DMS53 treated with DMSO at 0.1 percent for 48 hours (cell line): ENCODE measurements at regions not wholly inside any gene's neighbourhood (a gene's known extent, or its start where the extent isn't known, plus 50 kb on each side); places are given as distances from the start of the nearest gene placed in this dataset.

Source experiments
- DNase-seq: peaks from one replicate; lab custom pipeline; 2025; ENCODE audit not compliant: unreplicated experiment; lab: John Stamatoyannopoulos, UW

DNA sequence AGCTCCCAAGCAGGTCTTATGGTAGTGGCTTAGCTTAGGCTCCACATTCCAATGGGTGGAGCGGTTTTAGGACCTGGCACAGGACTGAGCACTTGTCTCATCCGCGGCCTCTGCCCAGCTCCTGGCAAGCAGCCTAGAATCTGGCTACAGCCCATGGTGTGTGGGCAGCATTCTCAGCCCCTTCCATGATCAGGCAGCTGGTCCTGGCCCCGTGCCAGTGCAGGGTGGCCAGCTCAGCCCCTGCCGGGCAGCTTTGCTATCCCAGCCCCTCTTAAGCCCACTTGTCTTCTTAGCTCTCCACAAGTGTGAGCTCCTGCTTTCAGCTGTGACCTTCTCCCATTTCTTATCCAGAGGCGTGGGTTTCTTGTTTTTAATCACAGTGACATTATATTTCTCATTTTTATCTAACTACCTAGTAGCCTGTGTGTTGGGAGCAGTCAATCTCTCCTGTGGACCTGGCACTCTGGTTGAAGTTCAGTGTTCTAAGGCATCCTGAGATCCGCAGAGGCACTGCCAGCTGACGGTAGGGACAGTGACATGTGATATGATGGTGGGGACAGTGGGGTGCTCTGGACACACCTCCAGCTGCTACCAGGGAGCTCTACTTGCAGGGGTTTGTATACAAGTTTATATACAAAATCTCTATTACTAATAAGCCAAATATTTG lies 84.5 kb upstream of the PRNP start:
- no peak for DNase-seq

DNA sequence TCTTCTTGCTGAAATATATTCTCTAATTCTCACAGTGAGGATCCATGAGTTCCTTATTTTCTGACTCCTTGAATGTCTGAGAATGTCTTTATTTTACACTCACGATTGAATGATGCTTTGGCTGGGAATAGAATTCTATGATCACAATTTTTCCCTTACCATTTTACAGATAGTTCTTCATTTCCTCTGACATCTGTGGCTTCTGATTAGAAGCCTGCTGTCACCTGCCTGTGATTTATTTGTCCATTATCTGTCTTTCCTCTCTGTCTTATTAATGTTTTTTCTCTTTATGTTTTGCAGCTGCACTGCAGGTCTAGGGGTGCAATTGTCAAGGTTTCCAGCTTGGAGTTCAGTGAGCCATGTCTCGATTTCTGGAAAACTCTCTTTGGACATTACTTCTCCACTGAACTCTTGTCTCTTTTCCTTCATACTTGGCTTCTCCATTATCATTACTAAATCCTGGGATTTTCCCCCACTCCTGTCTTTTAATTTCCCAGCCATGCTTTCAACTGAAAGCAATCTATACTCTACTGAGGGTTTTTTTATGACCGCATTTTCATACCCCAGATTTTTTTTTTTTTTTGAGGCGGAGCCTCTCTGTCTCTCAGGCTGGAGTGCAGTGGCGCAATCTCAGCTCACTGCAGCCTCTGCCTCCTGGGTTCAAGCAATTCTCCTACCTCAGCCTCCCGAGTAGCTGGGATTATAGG lies 85.8 kb upstream of the PRNP start:
- no peak for DNase-seq

DNA sequence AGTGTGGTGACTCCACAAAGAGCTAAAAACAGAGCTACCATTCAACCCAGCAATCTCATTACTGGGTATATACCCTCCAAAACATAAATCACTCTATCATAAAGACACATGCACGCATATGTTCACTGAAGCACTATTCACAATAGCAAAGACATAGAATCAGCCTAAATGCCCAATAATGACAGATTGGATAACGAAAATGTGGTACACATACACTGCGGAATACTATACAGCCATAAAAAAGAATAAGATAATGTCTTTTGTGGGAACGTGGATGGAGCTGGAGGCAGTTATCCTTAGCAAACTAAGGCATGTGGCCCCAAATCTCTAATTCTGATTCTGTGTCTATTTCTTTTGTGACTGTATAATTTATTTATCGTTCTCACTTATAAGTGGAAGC lies 89.0 kb upstream of the PRNP start:
- no peak for DNase-seq

DNA sequence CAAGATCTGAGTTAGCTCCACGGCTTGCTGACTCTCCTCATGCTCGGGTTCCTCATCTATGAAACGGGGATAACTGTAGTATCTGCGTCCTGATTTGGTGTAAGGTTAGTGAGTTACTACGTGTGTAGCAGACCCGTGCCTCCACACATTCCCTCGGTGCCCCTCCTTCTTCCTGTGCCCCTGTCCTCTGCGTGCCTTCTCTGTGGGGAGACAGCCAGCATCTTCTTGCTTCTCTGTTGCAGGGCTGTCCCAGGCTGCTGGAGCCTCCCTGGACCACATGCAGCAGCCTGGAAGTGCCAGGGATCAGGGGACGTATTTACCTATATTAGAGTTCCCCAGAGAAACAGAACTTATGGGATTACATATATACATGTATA lies 93.1 kb upstream of the PRNP start:
- no peak for DNase-seq

DNA sequence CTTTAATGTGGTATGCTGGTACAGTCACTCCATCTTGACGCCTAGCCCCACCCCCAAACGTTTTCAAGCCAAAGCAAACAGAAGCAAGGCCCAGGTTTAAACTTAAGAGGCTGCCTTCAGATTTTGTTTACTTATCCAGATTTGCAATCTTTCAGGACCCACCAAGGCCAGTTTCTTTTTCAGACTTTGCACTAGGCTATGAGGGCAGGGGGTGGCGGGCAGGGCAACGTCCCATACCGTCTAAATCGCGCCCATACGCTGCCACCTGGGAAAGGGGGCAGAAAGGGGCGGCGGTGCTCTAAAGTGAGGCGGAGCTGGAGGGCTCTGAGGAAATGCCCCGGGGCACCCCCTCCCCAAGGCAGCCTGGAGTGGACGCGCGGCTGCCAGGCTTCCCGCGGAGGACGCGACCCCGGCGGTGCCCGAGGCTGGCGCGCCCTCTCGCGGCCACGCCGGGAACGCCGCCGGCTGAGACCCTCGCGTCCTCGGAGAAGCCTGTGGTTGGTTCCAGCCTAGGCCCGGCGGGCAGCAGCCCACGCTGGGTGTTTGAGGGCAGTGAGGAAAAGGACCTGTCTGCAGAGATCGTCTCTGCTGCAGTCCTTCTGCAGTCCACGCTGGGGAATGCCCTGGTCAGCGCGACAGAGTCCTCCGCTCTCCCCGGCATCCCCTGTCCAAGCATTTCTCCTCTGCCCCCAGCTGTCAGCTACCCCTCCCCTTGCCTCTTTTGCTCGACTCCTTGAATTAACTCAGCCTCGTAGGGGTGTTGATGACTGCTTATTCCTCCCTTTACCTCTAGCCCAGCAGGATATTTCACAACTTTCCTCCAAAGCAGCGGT lies 93.7 kb upstream of the PRNP start:
- DNase-seq, result no peak

- DNase-seq, result no peak
These were observed 94.3 kb upstream of the PRNP start for GRCh38 chr20:4591975-4592315.

- DNase-seq, result no peak
These were observed 100.5 kb upstream of the PRNP start for GRCh38 chr20:4585758-4586157.

- DNase-seq, result no peak
These were observed 101.0 kb upstream of the PRNP start for GRCh38 chr20:4585104-4585753.

DNA sequence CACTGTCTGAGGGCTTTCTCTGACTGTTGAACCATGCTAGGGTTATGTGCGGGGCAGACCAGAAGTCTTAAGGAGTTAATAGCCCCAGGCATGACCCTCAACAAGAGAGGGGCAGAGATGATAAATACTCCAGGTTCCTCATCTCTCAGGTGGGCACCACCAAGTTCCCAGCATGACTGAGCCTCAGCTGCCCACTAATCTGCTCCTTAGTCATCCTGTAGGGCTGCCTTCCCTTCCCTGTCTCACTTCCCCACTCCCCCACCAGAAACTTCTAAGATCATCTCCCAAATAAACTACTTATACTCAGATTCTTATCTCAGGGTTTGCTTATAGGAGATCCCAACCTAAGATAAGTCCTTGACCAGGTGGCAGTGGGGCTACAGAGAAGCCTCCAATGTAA lies 101.7 kb upstream of the PRNP start:
- DNase-seq, result no peak

GRCh38 chr20:4581838-4582237 lies 104.4 kb upstream of the PRNP start:
- DNase-seq, result no peak

GRCh38 chr20:4578375-4578774 lies 107.9 kb upstream of the PRNP start:
- DNase-seq, result no peak

- no peak for DNase-seq
These were observed 111.9 kb upstream of the PRNP start for GRCh38 chr20:4574356-4574690.

DNA sequence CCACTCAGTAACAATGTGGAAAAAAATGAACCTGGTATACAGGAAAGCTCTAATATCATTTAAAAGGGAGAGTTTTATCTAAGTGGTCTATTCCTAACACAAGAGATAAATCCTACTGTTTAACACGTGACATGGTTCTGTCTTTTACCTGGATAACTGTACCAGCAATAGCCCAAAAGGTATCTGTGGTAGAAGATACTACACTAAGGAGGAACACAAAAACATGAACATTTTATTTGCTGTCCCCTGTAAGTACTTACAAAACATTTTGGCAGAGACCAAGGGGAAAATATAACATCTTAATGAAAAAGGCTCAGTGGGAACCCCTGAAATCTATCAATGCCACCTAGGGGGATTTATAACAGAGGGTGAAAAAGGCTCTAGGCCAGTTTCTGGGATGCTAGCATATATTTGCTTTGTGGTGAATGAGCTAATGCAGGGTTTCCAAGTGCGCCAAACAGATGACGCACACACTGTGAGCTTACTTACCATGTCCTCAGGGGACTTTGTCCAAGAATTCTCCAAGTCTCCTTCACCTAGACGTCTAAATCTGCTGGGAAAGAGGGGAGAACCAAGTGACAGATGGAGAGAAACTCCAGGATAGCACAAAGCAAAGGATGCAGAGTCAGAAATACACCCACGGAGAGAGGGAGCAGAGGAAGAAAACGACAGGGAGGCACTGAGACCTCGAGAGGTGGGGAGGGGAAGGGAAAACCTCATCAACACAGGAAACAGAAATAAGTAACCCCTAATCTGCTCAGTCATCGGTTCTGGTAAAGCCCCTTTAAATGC lies 112.5 kb upstream of the PRNP start:
- no peak for DNase-seq

DNA sequence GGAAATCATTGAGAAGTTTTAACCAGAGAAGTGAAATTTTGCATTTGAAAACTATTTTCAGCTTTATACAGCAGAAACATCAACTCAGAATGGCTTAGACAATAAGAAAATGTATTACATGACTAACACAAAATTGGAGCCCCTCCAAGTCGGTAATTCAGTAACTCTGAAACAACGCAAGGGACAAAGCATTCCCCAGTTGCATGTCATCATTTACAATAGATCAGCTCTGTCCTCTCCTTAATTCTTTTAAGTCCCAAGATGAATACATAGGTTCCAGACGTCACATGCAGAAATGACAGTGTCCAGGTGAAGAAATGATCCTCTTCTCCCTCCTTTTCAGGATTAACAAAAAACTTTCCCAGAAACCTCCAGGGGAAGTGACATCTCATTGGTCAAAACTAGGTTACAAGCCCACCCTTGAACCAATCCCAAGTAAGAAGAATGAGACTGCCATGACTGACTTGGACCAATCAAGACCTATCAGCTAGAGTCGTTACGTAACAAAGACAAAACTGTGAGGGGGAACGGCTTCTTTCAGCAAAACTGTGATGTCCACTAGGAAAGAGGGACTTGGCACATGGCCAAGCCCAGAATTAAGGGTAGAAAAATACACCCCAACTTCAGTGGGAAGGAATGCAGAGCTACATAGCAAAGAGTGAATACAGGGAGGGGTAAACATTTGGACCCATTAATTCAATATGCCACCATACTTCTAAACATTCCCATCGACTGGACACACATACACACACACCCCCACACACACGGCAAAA lies 114.3 kb upstream of the PRNP start:
- no peak for DNase-seq

- DNase-seq, result no peak
These were observed 116.4 kb upstream of the PRNP start for GRCh38 chr20:4569865-4570264.

DNA sequence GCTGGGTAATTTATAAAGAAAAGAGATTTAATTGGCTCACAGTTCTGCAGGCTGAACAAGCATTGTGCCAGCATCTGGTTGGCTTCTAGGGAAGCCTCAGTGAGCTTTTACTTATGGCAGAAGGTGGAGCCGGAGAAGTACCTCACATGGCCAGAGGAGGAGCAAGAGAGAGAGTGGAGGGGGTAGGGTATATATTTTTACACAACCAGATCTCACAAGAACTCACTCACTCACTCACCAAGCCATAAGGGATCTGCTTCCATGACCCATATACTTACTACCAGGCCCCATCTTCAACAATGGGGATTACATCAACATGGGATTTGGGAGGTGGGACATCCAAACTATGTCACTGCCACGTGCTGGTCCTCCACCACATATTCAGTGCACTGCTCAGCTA lies 117.2 kb upstream of the PRNP start:
- no peak for DNase-seq

DNA sequence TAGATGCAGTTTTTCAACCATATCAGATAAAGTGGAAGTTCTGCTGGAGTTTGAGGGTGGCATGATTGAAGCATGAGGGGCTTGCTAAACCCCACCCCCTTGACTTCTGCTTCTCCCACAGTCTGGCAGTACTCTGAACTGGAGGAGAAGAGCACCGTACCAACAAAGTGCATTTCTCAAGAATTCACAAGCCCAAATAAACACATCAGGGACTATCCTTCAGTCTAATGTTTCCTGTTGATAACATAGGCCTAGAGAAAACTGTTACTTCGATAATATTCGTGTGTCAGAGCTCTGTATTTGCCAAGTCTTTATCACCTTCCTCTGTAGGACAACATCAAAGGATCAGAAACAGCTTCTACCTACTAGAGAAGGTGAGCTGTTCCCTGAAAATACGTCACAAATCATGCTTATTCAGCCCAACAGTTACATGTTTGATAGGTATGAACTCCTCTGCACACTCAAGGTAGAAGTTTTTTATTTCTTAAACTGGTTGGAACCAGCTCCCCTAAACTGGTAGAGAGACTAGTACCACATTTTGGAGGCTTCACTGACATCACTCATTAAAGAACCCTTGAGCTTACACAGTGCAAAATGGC lies 117.8 kb upstream of the PRNP start:
- no peak for DNase-seq

- no peak for DNase-seq
These were observed 119.1 kb upstream of the PRNP start for GRCh38 chr20:4567170-4567569.

DNA sequence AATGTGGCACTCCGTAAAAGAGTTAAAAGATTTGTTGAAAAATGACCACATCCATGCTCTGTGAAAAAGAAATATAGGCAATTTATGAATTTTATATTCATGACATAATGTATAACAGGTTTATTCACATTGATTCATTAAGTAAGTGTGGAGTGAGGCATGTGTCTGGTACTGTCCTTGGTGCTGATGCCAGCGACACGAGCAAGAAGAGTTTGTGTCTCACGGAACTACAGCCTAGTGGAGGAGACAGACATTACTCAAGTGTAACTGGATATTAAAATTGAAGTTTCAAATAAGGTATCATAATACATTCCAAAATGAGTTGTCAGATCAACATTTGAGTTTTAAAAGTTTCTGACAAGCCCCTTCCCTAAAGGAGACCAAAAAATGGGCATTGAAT lies 122.7 kb upstream of the PRNP start:
- no peak for DNase-seq

DNA sequence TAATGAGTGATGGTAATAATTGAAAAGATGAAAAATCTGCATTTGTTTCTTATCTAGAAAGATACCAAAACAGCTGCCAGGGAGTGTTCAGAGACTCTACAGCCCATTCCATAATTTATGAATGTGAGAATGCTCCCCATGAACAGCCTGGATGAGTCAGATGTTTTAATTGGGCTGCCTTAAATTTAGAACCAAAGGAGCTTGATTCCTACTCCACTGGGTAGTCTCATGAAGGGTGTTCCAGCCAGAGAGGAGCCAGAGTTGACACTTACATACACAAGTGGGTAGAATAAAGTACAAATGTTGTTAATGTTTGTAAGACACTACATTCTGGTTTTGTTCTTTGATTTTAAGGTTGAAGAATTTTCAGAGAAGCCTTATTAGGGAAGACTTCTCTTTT lies 123.2 kb upstream of the PRNP start:
- DNase-seq, result no peak
